ENCODE measurements at regions not wholly inside any gene's neighbourhood (a gene's known extent, or its start where the extent isn't known, plus 50 kb on each side); places are given as distances from the start of the nearest gene placed in this dataset.

DNA sequence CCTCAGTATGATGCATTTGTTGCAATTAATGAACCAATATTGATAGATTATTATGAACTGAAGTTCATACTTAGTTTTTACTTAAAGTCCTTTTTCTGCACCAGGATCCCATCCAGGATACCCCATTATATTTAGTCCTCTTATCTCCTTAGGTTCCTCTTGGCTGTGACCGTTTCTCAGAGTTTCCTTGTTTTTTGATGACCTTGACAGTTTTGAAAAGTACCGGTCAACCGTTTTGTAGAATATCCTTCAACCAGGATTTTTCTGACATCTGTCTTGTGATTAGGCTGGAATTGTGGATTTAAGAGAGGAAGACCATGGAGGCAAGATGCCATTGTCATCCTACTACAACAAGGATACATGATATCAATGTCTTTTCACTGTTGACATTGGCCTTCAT, 98.0 kb upstream of the F13A1 start:
- DNase-seq (ENCODE audit: low spot score in 2 of 2), result no peak
- 88% methylated on average over 3 of the region's 3 CpGs for WGBS
- TF ChIP-seq EP300 (IDR thresholded peaks at IDR 0.05) (no peak), POLR2AphosphoS5 (IDR thresholded peaks at IDR 0.05) (no peak), POLR2A (IDR thresholded peaks at IDR 0.05) (no peak)
- TF ChIP-seq, protein P1, sequence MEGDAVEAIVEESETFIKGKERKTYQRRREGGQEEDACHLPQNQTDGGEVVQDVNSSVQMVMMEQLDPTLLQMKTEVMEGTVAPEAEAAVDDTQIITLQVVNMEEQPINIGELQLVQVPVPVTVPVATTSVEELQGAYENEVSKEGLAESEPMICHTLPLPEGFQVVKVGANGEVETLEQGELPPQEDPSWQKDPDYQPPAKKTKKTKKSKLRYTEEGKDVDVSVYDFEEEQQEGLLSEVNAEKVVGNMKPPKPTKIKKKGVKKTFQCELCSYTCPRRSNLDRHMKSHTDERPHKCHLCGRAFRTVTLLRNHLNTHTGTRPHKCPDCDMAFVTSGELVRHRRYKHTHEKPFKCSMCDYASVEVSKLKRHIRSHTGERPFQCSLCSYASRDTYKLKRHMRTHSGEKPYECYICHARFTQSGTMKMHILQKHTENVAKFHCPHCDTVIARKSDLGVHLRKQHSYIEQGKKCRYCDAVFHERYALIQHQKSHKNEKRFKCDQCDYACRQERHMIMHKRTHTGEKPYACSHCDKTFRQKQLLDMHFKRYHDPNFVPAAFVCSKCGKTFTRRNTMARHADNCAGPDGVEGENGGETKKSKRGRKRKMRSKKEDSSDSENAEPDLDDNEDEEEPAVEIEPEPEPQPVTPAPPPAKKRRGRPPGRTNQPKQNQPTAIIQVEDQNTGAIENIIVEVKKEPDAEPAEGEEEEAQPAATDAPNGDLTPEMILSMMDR (IDR thresholded peaks at IDR 0.05), result no peak

DNA sequence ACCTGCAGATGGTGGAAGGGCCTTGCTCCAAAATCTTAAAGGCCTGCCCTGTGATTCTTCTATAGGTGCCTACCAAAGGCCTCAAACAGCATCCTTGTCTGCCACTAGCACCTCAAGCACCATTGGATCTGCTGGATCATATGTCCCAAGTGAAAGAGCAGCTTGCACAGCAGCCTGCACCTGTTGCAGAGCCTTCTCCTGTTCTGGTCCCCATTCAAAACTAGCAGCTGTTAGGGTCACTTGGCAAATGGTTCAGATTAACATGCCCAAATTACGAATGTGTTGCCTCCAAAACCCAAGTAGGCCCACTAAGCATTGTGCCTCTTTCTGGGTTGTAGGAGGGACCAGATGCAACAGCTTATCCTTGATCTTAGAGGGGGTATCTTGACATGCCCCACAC, 99.6 kb upstream of the F13A1 start:
- 82% methylated on average over 1 of the region's 1 CpG for WGBS

More for the DNA sequence above, 98.0 kb upstream of the F13A1 start:
- no peaks in the 10 kb centered on the region for H3K36me3 ChIP-seq
- no peaks in the 10 kb centered on the region for H3K4me1 ChIP-seq
- H3K9me3 ChIP-seq, result no peaks in the 10 kb centered on the region
- H3K27ac ChIP-seq, result no peak overlapping the region
- no peak overlapping the region for H3K4me3 ChIP-seq
- H3K27me3 ChIP-seq, result no peaks in the 10 kb centered on the region

DNA sequence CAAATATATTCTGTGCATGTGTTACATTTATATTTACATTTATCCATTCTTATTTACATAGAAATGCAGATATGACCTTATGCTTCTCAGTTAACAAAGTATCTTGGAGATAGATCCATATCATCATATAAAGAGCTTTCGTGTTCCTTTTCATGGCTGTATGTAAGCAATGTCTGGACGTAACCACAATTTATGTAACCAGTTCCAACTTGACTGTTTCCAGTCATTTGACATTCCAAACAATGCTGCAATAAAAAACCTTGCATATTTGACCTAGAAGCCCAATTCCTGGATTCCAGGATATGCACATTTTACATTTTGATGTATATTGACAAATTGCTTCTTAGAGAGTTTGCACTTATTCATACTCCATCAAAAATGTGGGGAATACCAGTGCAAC, 113.7 kb upstream of the F13A1 start:
- H3K4me3 ChIP-seq, result no peak overlapping the region
- H3K4me1 ChIP-seq, result no peaks in the 10 kb centered on the region
- no peak overlapping the region for H3K27ac ChIP-seq
- no peaks in the 10 kb centered on the region for H3K27me3 ChIP-seq
- TF ChIP-seq POLR2AphosphoS5 (IDR thresholded peaks at IDR 0.05), result no peak
- TF ChIP-seq POLR2A (IDR thresholded peaks at IDR 0.05), result no peak
- no peak for TF ChIP-seq EP300 (IDR thresholded peaks at IDR 0.05)
- TF ChIP-seq, protein P1 (IDR thresholded peaks at IDR 0.05), result no peak
- WGBS, result 59% methylated on average over 2 of the region's 2 CpGs
- no peaks in the 10 kb centered on the region for H3K9me3 ChIP-seq
- H3K36me3 ChIP-seq, result no peaks in the 10 kb centered on the region
- no peak for DNase-seq (ENCODE audit: low spot score in 2 of 2)

More for the DNA sequence above, 99.6 kb upstream of the F13A1 start:
- DNase-seq (ENCODE audit: low spot score in 2 of 2), result no peak
- Histone ChIP-seq H3K36me3 (no peaks in the 10 kb centered on the region), H3K27me3 (no peaks in the 10 kb centered on the region), H3K4me1 (no peaks in the 10 kb centered on the region), H3K4me3 (no peak overlapping the region), H3K9me3 (no peaks in the 10 kb centered on the region), H3K27ac (no peak overlapping the region)
- TF ChIP-seq POLR2A (IDR thresholded peaks at IDR 0.05) (no peak), POLR2AphosphoS5 (IDR thresholded peaks at IDR 0.05) (no peak), EP300 (IDR thresholded peaks at IDR 0.05) (no peak)
- TF ChIP-seq, protein P1 (IDR thresholded peaks at IDR 0.05), result no peak

DNA sequence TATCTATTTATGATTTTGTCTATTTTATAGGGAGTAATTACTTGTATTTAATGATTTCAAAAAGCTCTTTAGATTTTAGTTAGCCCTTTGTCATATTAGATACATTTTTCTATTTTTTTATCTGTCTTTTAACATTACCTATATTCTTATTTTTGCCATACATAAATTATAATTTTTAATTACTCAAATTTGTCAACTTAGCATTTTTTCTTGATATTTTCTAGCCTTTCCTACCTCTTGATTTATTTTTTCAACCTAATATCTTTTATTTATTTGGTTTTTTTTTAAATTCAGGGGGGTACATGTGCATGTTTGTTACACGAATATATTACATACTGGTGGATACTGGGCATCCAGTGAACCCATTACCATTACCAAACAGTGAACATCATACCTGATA, 114.3 kb upstream of the F13A1 start:
- no peak overlapping the region for H3K4me3 ChIP-seq
- no peaks in the 10 kb centered on the region for H3K9me3 ChIP-seq
- H3K4me1 ChIP-seq, result no peaks in the 10 kb centered on the region
- 89% methylated on average over 1 of the region's 1 CpG for WGBS
- TF ChIP-seq EP300 (IDR thresholded peaks at IDR 0.05) (no peak), POLR2A (IDR thresholded peaks at IDR 0.05) (no peak), POLR2AphosphoS5 (IDR thresholded peaks at IDR 0.05) (no peak)
- TF ChIP-seq, protein P1 (IDR thresholded peaks at IDR 0.05), result no peak
- H3K36me3 ChIP-seq, result no peaks in the 10 kb centered on the region
- H3K27me3 ChIP-seq, result no peaks in the 10 kb centered on the region
- H3K27ac ChIP-seq, result no peak overlapping the region
- no peak for DNase-seq (ENCODE audit: low spot score in 2 of 2)

DNA sequence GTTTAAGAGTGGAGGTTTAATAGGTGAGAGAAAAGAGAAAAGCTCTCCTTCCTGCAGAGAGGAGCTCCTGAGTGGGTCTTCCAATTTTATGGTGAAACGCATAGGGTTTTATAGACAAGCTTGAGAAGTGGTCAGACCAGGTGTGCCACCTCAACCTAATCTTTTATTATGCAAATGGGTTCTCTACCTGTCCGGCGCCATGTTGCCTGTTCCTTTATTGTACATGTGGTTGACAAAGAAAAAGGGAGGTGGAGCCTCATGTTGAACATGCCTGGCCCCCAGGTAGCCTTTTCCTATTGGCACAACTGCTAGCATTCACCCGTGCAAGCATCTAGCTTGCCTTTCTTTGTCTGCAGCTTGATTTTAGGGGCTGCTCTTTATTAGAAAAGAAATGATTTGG, 115.9 kb upstream of the F13A1 start:
- Histone ChIP-seq H3K4me1 (no peaks in the 10 kb centered on the region), H3K9me3 (no peaks in the 10 kb centered on the region), H3K27ac (no peak overlapping the region), H3K4me3 (no peak overlapping the region), H3K36me3 (no peaks in the 10 kb centered on the region), H3K27me3 (no peaks in the 10 kb centered on the region)
- WGBS, result 86% methylated on average over 4 of the region's 4 CpGs
- DNase-seq (ENCODE audit: low spot score in 2 of 2), result no peak
- TF ChIP-seq, protein P1 (IDR thresholded peaks at IDR 0.05), result no peak
- TF ChIP-seq POLR2A (IDR thresholded peaks at IDR 0.05) (no peak), POLR2AphosphoS5 (IDR thresholded peaks at IDR 0.05) (no peak), EP300 (IDR thresholded peaks at IDR 0.05) (no peak)
